ENCODE measurements at regions not wholly inside any gene's neighbourhood (a gene's known extent, or its start where the extent isn't known, plus 50 kb on each side); places are given as distances from the start of the nearest gene placed in this dataset.

DNA sequence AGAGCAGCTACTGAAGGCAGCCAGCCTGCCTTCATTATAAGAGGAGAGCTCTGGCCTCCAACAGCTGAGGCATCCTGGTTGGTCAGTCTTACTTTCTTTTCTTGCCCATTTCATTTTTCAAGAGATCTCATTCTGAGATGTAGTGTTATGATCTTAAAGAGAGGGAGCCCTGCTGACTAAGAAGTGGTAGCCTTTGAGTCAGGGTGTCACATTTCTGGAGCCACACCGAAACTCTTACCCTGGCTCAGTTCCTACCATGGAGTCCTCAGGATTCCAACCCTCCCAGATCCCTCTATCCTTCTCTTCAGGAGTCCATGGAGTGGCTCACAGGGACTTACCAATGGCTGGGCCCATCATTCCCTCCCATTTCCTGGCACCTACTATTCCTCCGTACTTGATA, 386.1 kb upstream of the LARGE1 start:
- no peak overlapping the region for H3K4me3 ChIP-seq (ENCODE audit: low read length)
- TF ChIP-seq CTCF (IDR thresholded peaks at IDR 0.05; ENCODE audit: insufficient read depth, low read depth, low read length, missing control alignments) = no peak
- no peak for DNase-seq (ENCODE audit: low read depth)

GRCh38 chr22:34308101-34308500, 387.8 kb upstream of the LARGE1 start:
- no peak for DNase-seq (ENCODE audit: low read depth)
- no peak overlapping the region for H3K4me3 ChIP-seq (ENCODE audit: low read length)
- TF ChIP-seq CTCF (IDR thresholded peaks at IDR 0.05; ENCODE audit: insufficient read depth, low read depth, low read length, missing control alignments) = no peak

DNA sequence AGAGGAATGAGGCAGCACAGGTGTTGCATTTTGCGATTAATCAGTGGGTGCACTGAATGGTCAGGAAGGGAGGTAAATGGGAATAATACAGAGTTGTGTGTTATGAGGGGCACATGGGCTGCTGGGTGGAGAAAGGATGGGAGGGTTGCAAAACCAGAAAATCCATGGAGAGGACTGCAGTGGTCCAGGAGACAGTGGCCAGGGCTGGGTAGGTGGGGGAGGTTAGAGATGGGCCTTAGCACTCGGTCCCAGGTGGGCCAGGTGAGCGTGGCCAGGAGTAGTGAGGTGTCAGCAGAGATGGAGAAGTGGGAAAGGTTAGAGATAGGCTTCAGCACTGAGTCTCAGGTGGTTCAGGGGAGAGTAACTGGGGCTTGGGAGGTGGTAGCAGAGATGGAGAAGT, 399.1 kb upstream of the LARGE1 start:
- no peak for DNase-seq (ENCODE audit: low read depth)
- TF ChIP-seq CTCF (IDR thresholded peaks at IDR 0.05; ENCODE audit: insufficient read depth, low read depth, low read length, missing control alignments) = no peak
- no peak overlapping the region for H3K4me3 ChIP-seq (ENCODE audit: low read length)

DNA sequence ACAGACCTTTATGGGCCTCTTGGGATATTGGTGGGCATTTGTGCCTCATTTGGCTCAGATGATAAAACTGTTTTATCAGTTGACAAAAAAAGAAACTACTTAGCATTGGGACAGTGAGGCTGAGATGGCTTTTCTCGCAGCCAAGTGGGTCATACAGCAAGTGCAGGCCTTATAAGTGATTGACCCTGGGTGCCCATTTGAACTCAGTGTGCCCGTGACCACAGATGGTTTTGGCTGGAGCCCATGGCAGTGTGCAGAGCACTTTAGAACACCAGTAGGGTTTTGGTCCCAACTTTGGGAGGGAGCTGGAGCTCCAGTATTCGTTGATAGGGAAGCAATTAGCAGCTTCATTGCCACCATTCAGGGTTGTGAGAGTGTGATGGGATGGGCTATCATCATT, 404.5 kb upstream of the LARGE1 start:
- no peak overlapping the region for H3K4me3 ChIP-seq (ENCODE audit: low read length)
- no peak for DNase-seq (ENCODE audit: low read depth)
- TF ChIP-seq CTCF (IDR thresholded peaks at IDR 0.05; ENCODE audit: insufficient read depth, low read depth, low read length, missing control alignments) = no peak

- H3K4me3 ChIP-seq (ENCODE audit: low read length) = no peak overlapping the region
- TF ChIP-seq CTCF (IDR thresholded peaks at IDR 0.05; ENCODE audit: insufficient read depth, low read depth, low read length, missing control alignments) = no peak
These were observed 406.6 kb upstream of the LARGE1 start for GRCh38 chr22:34326901-34327300.

DNA sequence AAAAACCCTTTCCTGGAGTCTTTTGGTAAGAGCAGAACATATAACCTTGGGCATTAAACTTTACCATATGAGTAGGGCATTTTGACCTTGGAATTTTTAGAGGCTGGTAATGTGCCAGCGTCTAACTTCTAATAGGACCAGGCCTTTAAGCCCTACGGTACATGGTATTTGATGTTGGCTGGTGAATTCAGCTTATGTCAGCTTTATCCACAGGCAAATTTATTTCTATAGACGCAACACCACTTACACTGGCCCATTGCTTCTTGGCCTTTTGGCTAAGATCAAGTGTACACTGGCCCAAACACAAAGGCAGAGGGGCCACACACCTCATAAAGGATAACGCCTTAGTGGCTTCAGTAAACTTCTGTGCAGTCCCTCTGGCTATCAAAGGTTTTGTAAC, 410.2 kb upstream of the LARGE1 start:
- no peak for TF ChIP-seq CTCF (IDR thresholded peaks at IDR 0.05; ENCODE audit: insufficient read depth, low read depth, low read length, missing control alignments)
- no peak overlapping the region for H3K4me3 ChIP-seq (ENCODE audit: low read length)
- no peak for DNase-seq (ENCODE audit: low read depth)

More at GRCh38 chr22:34326901-34327300, 406.6 kb upstream of the LARGE1 start:
- DNase-seq (ENCODE audit: low read depth) = no peak

DNA sequence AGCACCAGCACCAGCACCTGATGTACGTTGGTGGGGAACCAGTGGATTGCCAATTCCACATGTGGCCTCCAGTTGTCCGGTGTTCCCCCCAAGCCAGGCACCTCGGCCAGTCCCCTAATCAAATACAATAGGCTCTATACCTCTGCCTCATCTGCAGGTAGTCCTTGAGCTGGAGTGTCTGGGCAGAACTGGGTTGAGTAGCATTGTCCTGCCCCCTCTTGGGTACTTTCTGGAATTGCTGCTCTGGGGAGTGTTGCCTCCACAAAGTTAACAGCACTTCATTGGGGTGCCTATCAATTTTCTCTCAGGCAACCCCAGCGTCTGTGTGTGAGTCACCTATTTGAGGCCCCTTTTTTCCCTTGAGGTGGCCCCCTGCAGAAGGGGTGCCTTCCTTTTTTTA, 413.0 kb upstream of the LARGE1 start:
- DNase-seq (ENCODE audit: low read depth) = no peak
- no peak for TF ChIP-seq CTCF (IDR thresholded peaks at IDR 0.05; ENCODE audit: insufficient read depth, low read depth, low read length, missing control alignments)
- H3K4me3 ChIP-seq (ENCODE audit: low read length) = no peak overlapping the region

Measured in epithelial cell of esophagus (primary cell).